Activated naive CD4-positive, alpha-beta T cell treated with anti-CD3 and anti-CD28 coated beads, Interleukin-2, amount 50 U/mL, for 24 hours (primary cell): ENCODE measurements at regions not wholly inside any gene's neighbourhood (a gene's known extent, or its start where the extent isn't known, plus 50 kb on each side); places are given as distances from the start of the nearest gene placed in this dataset.
"Not testable (repeated sequence)": the region's sequence is repeated elsewhere in the genome, so short reads cannot be mapped to it uniquely, and the experiment has no call there.

ENCODE experiments used
- H3K27ac Mint-ChIP-seq: one replicate; pipeline ENCODE4 v1.8.0; 2021; ENCODE audit warnings: mild to moderate bottlenecking, mixed read lengths
- H3K27me3 Mint-ChIP-seq: one replicate; pipeline ENCODE4 v1.8.0; 2021; ENCODE audit warnings: mixed read lengths
- H3K36me3 Mint-ChIP-seq: one replicate; pipeline ENCODE4 v1.8.0; 2021; ENCODE audit warnings: mixed read lengths
- H3K4me1 Mint-ChIP-seq: one replicate; pipeline ENCODE4 v1.8.0; 2021; ENCODE audit warnings: mixed read lengths
- H3K4me3 Mint-ChIP-seq: one replicate; pipeline ENCODE4 v1.8.0; 2021; ENCODE audit warnings: mild to moderate bottlenecking, mixed read lengths
- H3K9me3 Mint-ChIP-seq: one replicate; pipeline ENCODE4 v1.8.0; 2021; ENCODE audit warnings: mixed read lengths

GRCh38 chr1:82366689-82367088 is 566.0 kb downstream of the ADGRL2 start:
- no peak overlapping the region for H3K27ac Mint-ChIP-seq
- H3K4me3 Mint-ChIP-seq: no peak overlapping the region
- H3K9me3 Mint-ChIP-seq: no peaks in the 10 kb centered on the region
- H3K36me3 Mint-ChIP-seq: no peaks in the 10 kb centered on the region
- H3K4me1 Mint-ChIP-seq: no peaks in the 10 kb centered on the region
- H3K27me3 Mint-ChIP-seq: no peaks in the 10 kb centered on the region

DNA sequence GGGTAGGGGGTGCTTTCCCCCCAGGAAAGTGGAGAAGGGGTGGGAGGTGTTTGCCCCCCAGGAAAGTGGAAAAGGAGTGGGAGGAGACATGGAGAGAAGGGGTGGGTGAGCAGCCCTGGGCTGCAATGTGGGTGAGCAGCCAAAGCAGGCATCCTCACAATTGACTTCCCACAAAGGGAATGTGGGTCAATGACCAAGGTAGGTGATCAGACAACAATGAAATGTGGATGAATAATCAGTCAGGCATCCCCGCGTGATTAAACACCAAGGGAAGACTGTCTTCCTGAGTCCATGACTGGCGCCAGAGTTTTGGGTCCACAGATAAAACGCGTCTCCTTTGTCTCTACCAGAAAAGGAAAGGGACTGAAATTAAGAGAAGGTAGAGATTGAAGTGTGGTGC is 558.8 kb downstream of the ADGRL2 start:
- H3K36me3 Mint-ChIP-seq, H3K4me3 Mint-ChIP-seq, H3K4me1 Mint-ChIP-seq, H3K27me3 Mint-ChIP-seq, H3K9me3 Mint-ChIP-seq, H3K27ac Mint-ChIP-seq: not testable (repeated sequence)

- not testable (repeated sequence) for H3K27ac Mint-ChIP-seq, H3K4me1 Mint-ChIP-seq, H3K9me3 Mint-ChIP-seq, H3K36me3 Mint-ChIP-seq, H3K27me3 Mint-ChIP-seq, H3K4me3 Mint-ChIP-seq
Measured at GRCh38 chr1:82358706-82359105, 558.0 kb downstream of the ADGRL2 start.

DNA sequence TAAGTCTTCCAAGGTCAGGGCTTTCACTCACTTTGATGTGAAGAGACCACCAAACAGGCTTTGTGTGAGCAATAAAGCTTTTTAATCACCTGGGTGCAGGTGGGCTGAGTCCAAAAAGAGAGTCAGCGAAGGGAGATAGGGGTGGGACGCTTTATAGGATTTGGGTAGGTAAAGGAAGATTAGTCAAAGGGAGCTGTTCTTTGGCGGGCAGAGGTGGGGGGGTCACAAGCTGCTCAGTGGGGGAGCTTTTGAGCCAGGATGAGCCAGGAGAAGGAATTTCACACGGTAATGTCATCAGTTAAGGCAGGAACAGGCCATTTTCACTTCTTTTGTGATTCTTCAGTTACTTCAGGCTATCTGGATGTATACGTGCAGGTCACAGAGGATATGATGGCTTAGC is 553.8 kb downstream of the ADGRL2 start:
- not testable (repeated sequence) for H3K27ac Mint-ChIP-seq, H3K4me1 Mint-ChIP-seq, H3K27me3 Mint-ChIP-seq, H3K36me3 Mint-ChIP-seq, H3K4me3 Mint-ChIP-seq, H3K9me3 Mint-ChIP-seq

GRCh38 chr1:82348487-82348886 is 547.8 kb downstream of the ADGRL2 start:
- Mint-ChIP-seq H3K27me3 (no peaks in the 10 kb centered on the region), H3K9me3 (no peaks in the 10 kb centered on the region), H3K27ac (no peak overlapping the region), H3K36me3 (no peaks in the 10 kb centered on the region), H3K4me1 (no peaks in the 10 kb centered on the region), H3K4me3 (no peak overlapping the region)

- no peaks in the 10 kb centered on the region for H3K4me1 Mint-ChIP-seq
- H3K27me3 Mint-ChIP-seq: no peaks in the 10 kb centered on the region
- H3K4me3 Mint-ChIP-seq: no peak overlapping the region
- H3K27ac Mint-ChIP-seq: no peak overlapping the region
- no peaks in the 10 kb centered on the region for H3K9me3 Mint-ChIP-seq
- H3K36me3 Mint-ChIP-seq: no peaks in the 10 kb centered on the region
Measured at GRCh38 chr1:82346141-82346540, 545.4 kb downstream of the ADGRL2 start.

DNA sequence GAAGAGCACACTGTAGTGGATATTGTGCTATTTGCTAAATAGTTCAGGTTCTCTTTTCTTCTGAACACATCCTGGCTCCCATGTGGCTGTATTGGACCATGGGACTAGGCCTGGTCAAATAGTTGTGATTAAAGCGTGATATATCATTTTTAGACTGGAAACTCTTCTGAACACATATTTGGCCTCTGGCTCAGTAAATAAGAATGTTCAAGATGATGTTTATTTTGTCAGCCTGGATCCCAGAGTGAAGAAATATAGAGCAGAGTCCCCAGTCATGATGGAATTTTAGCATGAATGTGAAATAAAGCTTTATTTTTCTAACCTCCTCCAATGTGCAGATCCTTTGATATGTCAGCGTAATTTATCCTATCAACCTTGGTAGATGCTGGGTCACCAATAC is 542.6 kb downstream of the ADGRL2 start:
- Mint-ChIP-seq H3K9me3 (no peaks in the 10 kb centered on the region), H3K27me3 (no peaks in the 10 kb centered on the region), H3K4me3 (no peak overlapping the region), H3K36me3 (no peaks in the 10 kb centered on the region), H3K4me1 (no peaks in the 10 kb centered on the region), H3K27ac (no peak overlapping the region)

- no peaks in the 10 kb centered on the region for H3K36me3 Mint-ChIP-seq
- no peak overlapping the region for H3K4me3 Mint-ChIP-seq
- H3K9me3 Mint-ChIP-seq: no peaks in the 10 kb centered on the region
- no peaks in the 10 kb centered on the region for H3K27me3 Mint-ChIP-seq
- H3K27ac Mint-ChIP-seq: no peak overlapping the region
- H3K4me1 Mint-ChIP-seq: no peaks in the 10 kb centered on the region
Measured at GRCh38 chr1:82337635-82338034, 536.9 kb downstream of the ADGRL2 start.

DNA sequence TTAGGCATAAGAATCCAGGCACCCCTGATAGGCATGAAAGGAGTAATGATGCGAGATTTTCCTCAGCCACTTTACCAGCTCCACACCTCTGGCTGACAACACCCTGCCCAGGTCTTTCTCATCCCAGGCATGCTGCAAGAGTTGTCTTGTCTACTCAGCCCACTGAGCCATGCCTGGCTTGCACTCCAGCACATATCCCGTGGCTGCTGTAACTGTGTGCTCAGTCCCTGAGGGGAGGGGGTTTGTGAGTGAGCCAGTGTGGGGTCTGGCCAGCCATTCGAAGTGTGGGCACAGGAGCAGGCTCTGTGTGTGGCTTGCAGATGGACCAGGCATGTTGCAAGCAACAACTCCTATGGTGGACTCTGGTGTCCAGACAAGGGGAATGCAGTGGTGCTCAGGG is 529.6 kb downstream of the ADGRL2 start:
- no peaks in the 10 kb centered on the region for H3K4me1 Mint-ChIP-seq
- no peaks in the 10 kb centered on the region for H3K36me3 Mint-ChIP-seq
- H3K4me3 Mint-ChIP-seq: no peak overlapping the region
- no peaks in the 10 kb centered on the region for H3K27me3 Mint-ChIP-seq
- no peak overlapping the region for H3K27ac Mint-ChIP-seq
- H3K9me3 Mint-ChIP-seq: no peaks in the 10 kb centered on the region

- Mint-ChIP-seq H3K9me3 (peaks cover 4% of the 10 kb centered on the region), H3K36me3 (no peaks in the 10 kb centered on the region), H3K4me3 (no peak overlapping the region), H3K4me1 (no peaks in the 10 kb centered on the region), H3K27ac (no peak overlapping the region), H3K27me3 (no peaks in the 10 kb centered on the region)
Measured at GRCh38 chr1:82329226-82329625, 528.5 kb downstream of the ADGRL2 start.

DNA sequence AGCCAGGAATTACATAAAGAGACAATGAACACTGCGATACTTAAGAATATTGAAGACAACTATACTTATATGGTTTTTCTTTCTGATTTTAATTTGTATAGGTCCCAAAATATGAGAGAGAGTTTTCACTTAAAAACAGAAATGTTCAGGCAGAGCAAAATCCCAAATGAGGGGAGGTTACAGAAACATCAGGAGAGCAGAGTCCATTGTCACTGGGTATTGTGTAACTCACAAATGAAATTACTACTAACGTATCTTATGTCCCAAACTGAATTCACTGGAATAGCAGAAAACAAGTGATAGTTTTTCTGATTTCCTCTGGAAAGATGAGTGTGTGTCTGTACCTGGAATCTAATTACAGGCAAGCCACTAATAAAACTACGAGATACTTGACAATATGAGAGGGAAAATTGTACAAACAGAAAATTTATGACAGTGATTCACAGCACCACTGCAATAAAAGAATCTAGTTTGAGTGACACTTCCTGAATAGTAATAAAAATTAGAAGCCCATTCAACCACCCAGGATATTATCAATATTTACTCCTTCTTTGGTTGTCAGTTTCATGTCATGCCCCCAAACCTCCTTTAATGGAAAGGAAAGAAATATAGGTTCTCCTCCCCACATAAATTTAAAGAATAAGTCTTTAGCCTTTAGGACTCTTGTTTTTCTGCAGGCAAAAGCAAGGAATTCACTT is 522.6 kb downstream of the ADGRL2 start:
- Mint-ChIP-seq H3K9me3 (peaks cover 4% of the 10 kb centered on the region), H3K4me1 (no peaks in the 10 kb centered on the region), H3K27me3 (no peaks in the 10 kb centered on the region), H3K4me3 (no peak overlapping the region), H3K36me3 (no peaks in the 10 kb centered on the region), H3K27ac (no peak overlapping the region)

- Mint-ChIP-seq H3K36me3 (no peaks in the 10 kb centered on the region), H3K9me3 (peaks cover 4% of the 10 kb centered on the region), H3K27ac (no peak overlapping the region), H3K27me3 (no peaks in the 10 kb centered on the region), H3K4me1 (no peaks in the 10 kb centered on the region), H3K4me3 (no peak overlapping the region)
Measured at GRCh38 chr1:82321794-82322193, 521.1 kb downstream of the ADGRL2 start.

DNA sequence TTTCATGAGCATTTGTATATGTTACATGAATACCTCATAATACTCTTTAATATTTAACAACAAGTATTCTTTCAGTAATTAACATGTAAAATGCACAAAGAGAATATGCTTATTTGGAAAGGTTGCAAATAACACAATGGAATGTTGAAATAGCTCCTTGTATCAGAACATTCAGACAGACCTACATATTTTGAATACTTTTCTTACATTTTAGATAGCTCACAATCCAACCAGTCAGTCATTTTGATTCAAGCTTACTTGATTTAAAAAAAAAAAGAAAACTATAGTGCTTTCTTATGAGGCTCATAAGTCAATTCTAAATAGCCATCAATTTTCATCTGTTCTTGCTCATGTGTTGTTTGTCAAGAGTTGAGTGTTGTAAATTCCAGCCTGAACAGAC is 518.8 kb downstream of the ADGRL2 start:
- H3K27ac Mint-ChIP-seq: no peak overlapping the region
- H3K4me3 Mint-ChIP-seq: no peak overlapping the region
- H3K4me1 Mint-ChIP-seq: no peaks in the 10 kb centered on the region
- H3K36me3 Mint-ChIP-seq: no peaks in the 10 kb centered on the region
- no peaks in the 10 kb centered on the region for H3K9me3 Mint-ChIP-seq
- no peaks in the 10 kb centered on the region for H3K27me3 Mint-ChIP-seq

DNA sequence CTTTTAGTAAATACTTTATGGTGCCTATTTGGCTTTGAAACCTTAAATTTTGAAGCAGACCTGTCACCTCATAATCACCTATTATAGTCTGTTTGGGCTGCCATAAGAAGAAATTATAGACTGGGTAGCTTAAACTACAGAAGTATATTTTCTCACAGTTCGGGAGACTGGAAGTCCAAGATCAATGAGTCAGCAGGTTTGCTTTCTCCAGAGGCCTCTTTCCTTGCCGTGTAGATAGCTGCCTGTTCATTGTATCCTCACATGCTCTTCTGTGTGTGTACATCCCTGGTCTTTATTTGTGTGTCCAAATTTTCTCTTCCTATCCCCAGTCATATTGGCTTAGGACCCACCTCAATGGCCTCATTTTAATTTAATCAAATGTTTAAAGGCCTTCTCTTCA is 518.2 kb downstream of the ADGRL2 start:
- Mint-ChIP-seq H3K4me3 (no peak overlapping the region), H3K27ac (no peak overlapping the region), H3K36me3 (no peaks in the 10 kb centered on the region), H3K9me3 (no peaks in the 10 kb centered on the region), H3K4me1 (no peaks in the 10 kb centered on the region), H3K27me3 (no peaks in the 10 kb centered on the region)

DNA sequence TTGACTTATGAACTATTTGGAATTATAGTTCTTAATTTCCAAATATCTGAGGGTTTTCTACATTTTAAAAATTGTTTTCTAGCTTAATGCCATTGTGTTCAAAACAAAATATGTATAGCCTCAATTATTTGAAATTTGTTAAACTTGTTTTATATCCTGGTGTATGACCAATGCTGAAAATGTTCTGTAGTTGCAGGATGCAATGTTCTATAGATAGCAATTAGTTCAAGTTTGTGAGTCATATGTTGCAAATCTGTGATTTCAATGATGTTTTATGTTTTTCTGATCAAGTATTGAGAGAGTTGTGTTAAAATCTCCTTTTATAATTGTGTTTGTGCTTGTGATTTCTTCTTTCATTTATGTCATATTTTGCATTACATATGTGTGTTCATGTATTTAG is 517.5 kb downstream of the ADGRL2 start:
- Mint-ChIP-seq H3K4me3 (no peak overlapping the region), H3K27me3 (no peaks in the 10 kb centered on the region), H3K9me3 (no peaks in the 10 kb centered on the region), H3K36me3 (no peaks in the 10 kb centered on the region), H3K27ac (no peak overlapping the region), H3K4me1 (no peaks in the 10 kb centered on the region)

DNA sequence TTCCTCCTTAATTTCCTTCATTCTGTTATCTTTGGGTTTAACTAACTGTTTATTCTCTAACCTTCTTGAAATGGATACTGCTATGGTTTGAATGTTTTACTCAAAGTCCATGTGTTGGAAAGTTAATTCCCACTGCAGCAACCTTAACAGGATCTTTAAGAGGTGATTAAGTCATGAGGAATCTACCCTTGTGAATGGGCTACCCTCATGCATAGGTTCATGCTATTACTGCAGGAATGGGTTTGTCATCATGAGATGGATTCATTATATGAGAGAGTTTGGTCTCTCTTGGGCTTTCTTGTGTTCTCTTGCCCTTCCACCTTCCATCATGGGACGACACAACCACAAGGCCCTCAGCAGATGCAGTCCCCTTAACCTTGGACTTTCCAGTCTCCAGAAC is 516.9 kb downstream of the ADGRL2 start:
- no peaks in the 10 kb centered on the region for H3K36me3 Mint-ChIP-seq
- H3K9me3 Mint-ChIP-seq: no peaks in the 10 kb centered on the region
- H3K4me1 Mint-ChIP-seq: no peaks in the 10 kb centered on the region
- H3K27me3 Mint-ChIP-seq: no peaks in the 10 kb centered on the region
- no peak overlapping the region for H3K27ac Mint-ChIP-seq
- H3K4me3 Mint-ChIP-seq: no peak overlapping the region

GRCh38 chr1:82299656-82300055 is 498.9 kb downstream of the ADGRL2 start:
- Mint-ChIP-seq H3K27ac (no peak overlapping the region), H3K4me3 (no peak overlapping the region), H3K27me3 (no peaks in the 10 kb centered on the region), H3K36me3 (no peaks in the 10 kb centered on the region), H3K9me3 (no peaks in the 10 kb centered on the region), H3K4me1 (no peaks in the 10 kb centered on the region)
